ENCODE measurements at regions not wholly inside any gene's neighbourhood (a gene's known extent, or its start where the extent isn't known, plus 50 kb on each side); places are given as distances from the start of the nearest gene placed in this dataset.

DNA sequence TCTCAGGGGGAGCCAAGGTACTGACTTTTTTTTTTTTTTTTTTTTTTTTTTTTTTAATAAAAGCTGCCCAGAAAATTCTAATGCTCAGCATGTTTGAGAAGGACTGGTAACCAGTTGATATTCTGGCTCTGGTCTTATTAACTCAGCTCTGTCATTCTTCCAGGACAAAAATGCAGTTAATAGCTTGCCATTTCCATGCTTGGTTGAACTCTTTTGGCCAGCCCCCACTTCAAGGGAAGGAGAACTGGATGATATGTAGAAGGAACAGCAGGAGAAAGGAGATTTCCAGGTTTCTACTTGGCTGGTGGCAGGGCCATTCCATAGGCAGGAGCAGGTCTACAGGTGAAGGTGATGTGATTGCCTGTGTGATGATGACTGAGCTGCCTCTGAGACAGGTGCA lies 59.2 kb upstream of the TANC2 start:
- TF ChIP-seq, protein P1, sequence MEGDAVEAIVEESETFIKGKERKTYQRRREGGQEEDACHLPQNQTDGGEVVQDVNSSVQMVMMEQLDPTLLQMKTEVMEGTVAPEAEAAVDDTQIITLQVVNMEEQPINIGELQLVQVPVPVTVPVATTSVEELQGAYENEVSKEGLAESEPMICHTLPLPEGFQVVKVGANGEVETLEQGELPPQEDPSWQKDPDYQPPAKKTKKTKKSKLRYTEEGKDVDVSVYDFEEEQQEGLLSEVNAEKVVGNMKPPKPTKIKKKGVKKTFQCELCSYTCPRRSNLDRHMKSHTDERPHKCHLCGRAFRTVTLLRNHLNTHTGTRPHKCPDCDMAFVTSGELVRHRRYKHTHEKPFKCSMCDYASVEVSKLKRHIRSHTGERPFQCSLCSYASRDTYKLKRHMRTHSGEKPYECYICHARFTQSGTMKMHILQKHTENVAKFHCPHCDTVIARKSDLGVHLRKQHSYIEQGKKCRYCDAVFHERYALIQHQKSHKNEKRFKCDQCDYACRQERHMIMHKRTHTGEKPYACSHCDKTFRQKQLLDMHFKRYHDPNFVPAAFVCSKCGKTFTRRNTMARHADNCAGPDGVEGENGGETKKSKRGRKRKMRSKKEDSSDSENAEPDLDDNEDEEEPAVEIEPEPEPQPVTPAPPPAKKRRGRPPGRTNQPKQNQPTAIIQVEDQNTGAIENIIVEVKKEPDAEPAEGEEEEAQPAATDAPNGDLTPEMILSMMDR (IDR thresholded peaks at IDR 0.05): no peak
- no peak for TF ChIP-seq POLR2AphosphoS5 (IDR thresholded peaks at IDR 0.05)
- no peak for TF ChIP-seq EP300 (IDR thresholded peaks at IDR 0.05)
- no peak for TF ChIP-seq POLR2A (IDR thresholded peaks at IDR 0.05; ENCODE audit: low read depth)
- H3K4me1 ChIP-seq: no peaks in the 10 kb centered on the region
- no peak overlapping the region for H3K27ac ChIP-seq (replicated peaks in 1 of 4)
- no peaks in the 10 kb centered on the region for H3K9me3 ChIP-seq
- no peak overlapping the region for H3K4me3 ChIP-seq
- intact Hi-C loops (cut with DNase I): no loop called here
- no peak for DNase-seq (ENCODE audit: extremely low spot score)
- H3K27me3 ChIP-seq: no peaks in the 10 kb centered on the region
- H3K36me3 ChIP-seq: no peaks in the 10 kb centered on the region

DNA sequence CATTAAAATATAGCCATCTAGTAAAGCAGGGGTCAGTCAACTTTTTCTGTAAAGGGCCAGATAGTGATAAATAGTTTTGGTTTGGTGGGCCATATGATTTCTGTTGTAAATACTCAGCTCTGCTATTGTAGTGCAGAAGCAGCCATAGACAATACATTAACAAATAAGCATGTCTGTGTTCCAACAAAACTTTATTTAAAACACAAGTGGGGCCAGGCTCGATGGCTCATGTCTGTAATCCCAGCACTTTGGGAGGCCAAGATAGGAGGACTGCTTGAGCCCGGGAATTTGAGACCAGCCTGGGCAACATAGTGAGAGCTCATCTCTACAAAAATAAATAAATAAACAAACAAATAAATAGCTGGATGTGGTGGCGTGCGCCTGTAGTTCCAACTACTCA lies 60.8 kb upstream of the TANC2 start:
- H3K4me1 ChIP-seq: no peaks in the 10 kb centered on the region
- no peaks in the 10 kb centered on the region for H3K36me3 ChIP-seq
- H3K4me3 ChIP-seq: no peak overlapping the region
- H3K27ac ChIP-seq (replicated peaks in 1 of 4): no peak overlapping the region
- DNase-seq (ENCODE audit: extremely low spot score): no peak
- no peaks in the 10 kb centered on the region for H3K27me3 ChIP-seq
- intact Hi-C loops (cut with DNase I): no loop called here
- H3K9me3 ChIP-seq: no peaks in the 10 kb centered on the region
- WGBS: 96% methylated on average over 4 of the region's 4 CpGs
- TF ChIP-seq POLR2A (IDR thresholded peaks at IDR 0.05; ENCODE audit: low read depth) (no peak), POLR2AphosphoS5 (IDR thresholded peaks at IDR 0.05) (no peak), EP300 (IDR thresholded peaks at IDR 0.05) (no peak)
- TF ChIP-seq, protein P1 (IDR thresholded peaks at IDR 0.05): no peak

DNA sequence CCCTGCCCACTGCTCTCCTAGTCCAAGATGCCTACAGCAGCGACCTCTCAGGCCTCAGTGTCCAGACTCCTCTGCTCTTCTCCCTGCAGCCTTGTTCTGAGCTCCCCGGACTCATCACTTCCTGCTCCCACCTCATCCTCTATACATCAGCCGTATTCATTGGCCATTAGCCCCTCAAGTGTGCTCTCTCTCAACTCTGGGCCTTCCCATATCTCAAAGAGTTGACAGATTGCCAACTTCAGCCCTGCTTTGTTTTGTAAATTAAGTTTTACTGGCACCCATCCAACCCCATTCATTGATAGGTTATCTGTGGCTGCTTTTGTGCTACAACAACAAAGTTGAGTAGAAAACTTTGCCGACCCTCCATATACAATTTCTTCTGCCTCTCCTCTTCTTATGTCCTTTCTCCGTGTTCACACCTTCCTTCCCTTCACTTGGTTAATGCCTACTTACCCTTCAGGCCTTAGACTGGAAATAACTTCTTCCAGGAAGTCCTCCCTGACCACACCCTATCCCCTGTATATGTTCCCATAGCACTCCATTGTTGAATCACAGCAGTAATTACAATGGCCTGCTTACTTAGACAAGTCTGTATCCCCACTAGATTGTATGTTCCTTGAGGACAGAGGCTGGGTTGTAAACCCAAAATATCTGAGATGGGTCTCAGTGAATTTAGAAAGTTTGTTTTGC lies 63.4 kb upstream of the TANC2 start:
- Histone ChIP-seq H3K36me3 (no peaks in the 10 kb centered on the region), H3K9me3 (no peaks in the 10 kb centered on the region), H3K4me3 (no peak overlapping the region), H3K27ac (replicated peaks in 1 of 4) (no peak overlapping the region), H3K4me1 (peaks cover 0 to 10% (median 6%) of the 10 kb centered on the region in 4 donors), H3K27me3 (no peaks in the 10 kb centered on the region)
- no peak for DNase-seq (ENCODE audit: extremely low spot score)
- WGBS: 86% methylated on average over 5 of the region's 5 CpGs
- intact Hi-C loops (cut with DNase I): no loop called here
- TF ChIP-seq, protein P1 (IDR thresholded peaks at IDR 0.05): no peak
- no peak for TF ChIP-seq EP300 (IDR thresholded peaks at IDR 0.05)
- TF ChIP-seq POLR2AphosphoS5 (IDR thresholded peaks at IDR 0.05): no peak
- no peak for TF ChIP-seq POLR2A (IDR thresholded peaks at IDR 0.05; ENCODE audit: low read depth)

DNA sequence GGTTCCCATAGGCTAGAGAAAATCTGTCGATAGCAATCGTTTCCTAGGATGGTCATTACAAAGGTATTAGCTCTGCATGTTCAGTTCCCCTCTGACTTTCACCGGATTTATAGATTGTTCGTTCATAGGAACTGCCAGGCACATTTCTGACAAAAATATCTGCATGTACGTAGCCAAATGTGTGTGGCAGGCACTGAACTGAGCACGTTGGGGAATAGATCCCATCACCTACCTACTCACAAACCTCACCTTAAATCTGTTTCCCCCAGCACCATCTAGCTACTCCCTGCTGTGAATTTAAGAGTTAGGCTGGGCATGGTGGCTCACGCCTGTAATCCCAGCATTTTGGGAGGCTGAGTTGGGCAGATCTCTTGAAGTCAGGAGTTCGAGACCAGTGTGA lies 64.5 kb upstream of the TANC2 start:
- Histone ChIP-seq H3K36me3 (no peaks in the 10 kb centered on the region), H3K27me3 (no peaks in the 10 kb centered on the region), H3K4me1 (peaks cover 0 to 11% (median 6%) of the 10 kb centered on the region in 4 donors), H3K27ac (replicated peaks in 1 of 4) (no peak overlapping the region), H3K9me3 (no peaks in the 10 kb centered on the region), H3K4me3 (no peak overlapping the region)
- 98% methylated on average over 8 of the region's 8 CpGs for WGBS
- TF ChIP-seq, protein P1 (IDR thresholded peaks at IDR 0.05): no peak
- no peak for TF ChIP-seq POLR2AphosphoS5 (IDR thresholded peaks at IDR 0.05)
- no peak for DNase-seq (ENCODE audit: extremely low spot score)
- intact Hi-C loops (cut with DNase I): no loop called here

DNA sequence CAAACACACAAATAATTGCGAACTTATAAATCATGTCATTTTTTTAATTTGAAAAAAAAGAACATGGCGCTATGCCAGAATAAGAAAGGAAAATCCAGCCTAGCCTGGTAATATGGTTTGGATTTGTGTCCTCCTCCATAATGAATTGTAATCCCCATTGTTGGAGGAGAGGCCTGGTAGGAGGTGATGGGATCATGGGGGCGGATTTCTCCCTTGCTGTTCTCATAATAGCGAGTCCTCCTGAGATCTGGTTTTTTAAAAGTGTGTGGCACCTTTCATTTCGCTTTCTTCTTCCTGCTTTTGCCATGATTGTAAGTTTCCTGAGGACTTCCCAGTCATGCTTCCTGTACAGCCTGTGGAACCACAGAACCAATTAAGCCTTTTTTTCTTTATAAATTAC lies 65.9 kb upstream of the TANC2 start:
- Histone ChIP-seq H3K4me3 (no peak overlapping the region), H3K36me3 (no peaks in the 10 kb centered on the region), H3K27me3 (no peaks in the 10 kb centered on the region), H3K9me3 (no peaks in the 10 kb centered on the region), H3K27ac (replicated peaks in 1 of 4) (no peak overlapping the region), H3K4me1 (peaks cover 0 to 11% (median 6%) of the 10 kb centered on the region in 4 donors)
- 94% methylated on average over 5 of the region's 5 CpGs for WGBS
- intact Hi-C loops (cut with DNase I): no loop called here
- DNase-seq (ENCODE audit: extremely low spot score): no peak
- TF ChIP-seq, protein P1 (IDR thresholded peaks at IDR 0.05): no peak
- TF ChIP-seq POLR2A (IDR thresholded peaks at IDR 0.05; ENCODE audit: low read depth) (no peak), POLR2AphosphoS5 (IDR thresholded peaks at IDR 0.05) (no peak), EP300 (IDR thresholded peaks at IDR 0.05) (no peak)

Measured in esophagus muscularis mucosa (tissue), 4 donors.